ENCODE measurements at regions not wholly inside any gene's neighbourhood (a gene's known extent, or its start where the extent isn't known, plus 50 kb on each side); places are given as distances from the start of the nearest gene placed in this dataset.
A peak's percentile ranks its signal among the peaks of the same experiment; 100 is the strongest.

- peak; percentile 43 for DNase-seq (ENCODE audit: low read depth)
- peaks cover 22% of the 10 kb centered on the region for H3K4me1 Mint-ChIP-seq (ENCODE audit: low read depth, unreplicated experiment)
Measured at GRCh38 chr5:106290841-106291240, 1379.9 kb downstream of the EFNA5 start.

DNA sequence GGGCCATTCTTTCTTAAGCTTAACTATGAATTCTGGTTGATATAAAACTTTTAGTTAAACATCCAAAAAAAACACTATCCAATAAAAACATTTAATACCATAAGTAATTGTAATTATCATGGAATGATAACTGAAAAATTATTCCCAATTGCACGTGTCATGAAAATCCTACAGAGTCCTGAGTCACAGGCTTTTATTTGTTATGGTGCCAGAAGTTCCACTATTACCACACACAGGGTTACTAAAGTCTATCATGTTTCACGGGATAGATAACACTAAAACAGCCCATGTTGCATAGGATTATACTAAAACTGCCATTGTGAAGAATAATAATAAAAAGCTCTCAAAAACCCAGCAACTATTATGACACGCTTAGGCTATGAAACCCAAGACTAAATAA is 1381.8 kb downstream of the EFNA5 start:
- Mint-ChIP-seq H3K36me3 (ENCODE audit: low read depth, unreplicated experiment) (no peaks in the 10 kb centered on the region), H3K27me3 (ENCODE audit: low read depth, unreplicated experiment) (no peaks in the 10 kb centered on the region), H3K27ac (ENCODE audit: unreplicated experiment) (no peak overlapping the region), H3K4me3 (ENCODE audit: unreplicated experiment) (no peak overlapping the region), H3K9me3 (ENCODE audit: unreplicated experiment) (no peaks in the 10 kb centered on the region), H3K4me1 (ENCODE audit: low read depth, unreplicated experiment) (peaks cover 13% of the 10 kb centered on the region)
- FAIRE-seq (no peak), DNase-seq (ENCODE audit: low read depth) (no peak)
- TF ChIP-seq CTCF (IDR thresholded peaks at IDR 0.05; ENCODE audit: insufficient read depth, low read depth, low read length) (no peak), EZH2 (IDR thresholded peaks at IDR 0.05; ENCODE audit: insufficient read depth, low read length) (no peak)
- peaks cover 6% of the 10 kb centered on the region for H3K4me1 ChIP-seq (ENCODE audit: insufficient read depth, low read length)
- no peak overlapping the region for H3K9ac ChIP-seq (ENCODE audit: low read length)
- H3K27ac ChIP-seq (ENCODE audit: low read depth, low read length): no peak overlapping the region
- H3K4me3 ChIP-seq (ENCODE audit: insufficient read depth, low read depth, low read length): no peak overlapping the region
- H4K20me1 ChIP-seq (ENCODE audit: insufficient read depth, low read length): no peaks in the 10 kb centered on the region
- no peaks in the 10 kb centered on the region for H3K9me3 ChIP-seq (ENCODE audit: insufficient read depth, low read depth, low read length)
- no peaks in the 10 kb centered on the region for H3K36me3 ChIP-seq (ENCODE audit: insufficient read depth, low read length)
- no peak overlapping the region for H3K4me2 ChIP-seq (ENCODE audit: low read length)
- no peaks in the 10 kb centered on the region for H3K27me3 ChIP-seq (ENCODE audit: insufficient read depth, low read length)
- no peaks in the 10 kb centered on the region for H3K79me2 ChIP-seq (ENCODE audit: insufficient read depth, low read length)
- no peak overlapping the region for H2AFZ ChIP-seq (ENCODE audit: low read depth, low read length)

More at GRCh38 chr5:106290841-106291240, 1379.9 kb downstream of the EFNA5 start:
- TF ChIP-seq CTCF (IDR thresholded peaks at IDR 0.05; ENCODE audit: insufficient read depth, low read depth, low read length) (no peak), EZH2 (IDR thresholded peaks at IDR 0.05; ENCODE audit: insufficient read depth, low read length) (no peak)
- no peaks in the 10 kb centered on the region for H3K36me3 Mint-ChIP-seq (ENCODE audit: low read depth, unreplicated experiment)
- H3K9ac ChIP-seq (ENCODE audit: low read length): no peak overlapping the region
- H3K4me2 ChIP-seq (ENCODE audit: low read length): no peak overlapping the region
- FAIRE-seq: no peak
- H3K79me2 ChIP-seq (ENCODE audit: insufficient read depth, low read length): no peaks in the 10 kb centered on the region
- no peaks in the 10 kb centered on the region for H4K20me1 ChIP-seq (ENCODE audit: insufficient read depth, low read length)
- no peaks in the 10 kb centered on the region for H3K9me3 Mint-ChIP-seq (ENCODE audit: unreplicated experiment)
- H3K27me3 Mint-ChIP-seq (ENCODE audit: low read depth, unreplicated experiment): no peaks in the 10 kb centered on the region
- H3K27ac Mint-ChIP-seq (ENCODE audit: unreplicated experiment): no peak overlapping the region
- peaks cover 6% of the 10 kb centered on the region for H3K4me1 ChIP-seq (ENCODE audit: insufficient read depth, low read length)
- no peaks in the 10 kb centered on the region for H3K36me3 ChIP-seq (ENCODE audit: insufficient read depth, low read length)
- H2AFZ ChIP-seq (ENCODE audit: low read depth, low read length): peak overlapping the region; percentile 15
- no peak overlapping the region for H3K27ac ChIP-seq (ENCODE audit: low read depth, low read length)
- H3K4me3 ChIP-seq (ENCODE audit: insufficient read depth, low read depth, low read length): no peak overlapping the region
- H3K4me3 Mint-ChIP-seq (ENCODE audit: unreplicated experiment): no peak overlapping the region
- no peaks in the 10 kb centered on the region for H3K27me3 ChIP-seq (ENCODE audit: insufficient read depth, low read length)
- H3K9me3 ChIP-seq (ENCODE audit: insufficient read depth, low read depth, low read length): no peaks in the 10 kb centered on the region

- Histone ChIP-seq H3K9ac (ENCODE audit: low read length) (no peak overlapping the region), H2AFZ (ENCODE audit: low read depth, low read length) (no peak overlapping the region), H4K20me1 (ENCODE audit: insufficient read depth, low read length) (no peaks in the 10 kb centered on the region), H3K9me3 (ENCODE audit: insufficient read depth, low read depth, low read length) (no peaks in the 10 kb centered on the region), H3K27ac (ENCODE audit: low read depth, low read length) (no peak overlapping the region), H3K36me3 (ENCODE audit: insufficient read depth, low read length) (no peaks in the 10 kb centered on the region), H3K4me1 (ENCODE audit: insufficient read depth, low read length) (no peaks in the 10 kb centered on the region), H3K4me3 (ENCODE audit: insufficient read depth, low read depth, low read length) (no peak overlapping the region), H3K27me3 (ENCODE audit: insufficient read depth, low read length) (no peaks in the 10 kb centered on the region), H3K79me2 (ENCODE audit: insufficient read depth, low read length) (no peaks in the 10 kb centered on the region), H3K4me2 (ENCODE audit: low read length) (no peak overlapping the region)
- no peaks in the 10 kb centered on the region for H3K4me1 Mint-ChIP-seq (ENCODE audit: low read depth, unreplicated experiment)
- no peak overlapping the region for H3K4me3 Mint-ChIP-seq (ENCODE audit: unreplicated experiment)
- no peak for DNase-seq (ENCODE audit: low read depth)
- H3K36me3 Mint-ChIP-seq (ENCODE audit: low read depth, unreplicated experiment): no peaks in the 10 kb centered on the region
- H3K27ac Mint-ChIP-seq (ENCODE audit: unreplicated experiment): no peak overlapping the region
- no peak for TF ChIP-seq CTCF (IDR thresholded peaks at IDR 0.05; ENCODE audit: insufficient read depth, low read depth, low read length)
- TF ChIP-seq EZH2 (IDR thresholded peaks at IDR 0.05; ENCODE audit: insufficient read depth, low read length): no peak
- H3K27me3 Mint-ChIP-seq (ENCODE audit: low read depth, unreplicated experiment): no peaks in the 10 kb centered on the region
- FAIRE-seq: peak; percentile 17
- no peaks in the 10 kb centered on the region for H3K9me3 Mint-ChIP-seq (ENCODE audit: unreplicated experiment)
Measured at GRCh38 chr5:106277540-106278096, 1393.1 kb downstream of the EFNA5 start.

All from astrocyte (in vitro differentiated cells and primary cell).